Neural cell (in vitro differentiated cells): ENCODE measurements at regions not wholly inside any gene's neighbourhood (a gene's known extent, or its start where the extent isn't known, plus 50 kb on each side); places are given as distances from the start of the nearest gene placed in this dataset.

Source experiments
- H2AFZ ChIP-seq: fragments of 200-600, 300-800 bp; sonication (generic), shearing (Covaris generic); 2 replicates; pipeline ENCODE4 v1.6.0; 2014; ENCODE audit warnings: low read depth, mild to moderate bottlenecking, antibody characterized with exemption, low read length, moderate library complexity
- H3F3A ChIP-seq: fragments of 200-600 bp; shearing (Covaris generic); 2 replicates; pipeline ENCODE4 v1.6.1; 2016; ENCODE audit warnings: mild to moderate bottlenecking, moderate library complexity, mixed read lengths, antibody characterized with exemption, low read length; ENCODE audit not compliant: insufficient read depth, poor library complexity, severe bottlenecking
- H3K27ac ChIP-seq: fragments of 200-600, 300-800 bp; sonication (generic), shearing (Covaris generic); 2 replicates; pipeline ENCODE4 v1.5.1; 2014; ENCODE audit warnings: mild to moderate bottlenecking, low read length, moderate library complexity
- H3K27me3 ChIP-seq: fragments of 300-800, 200-600 bp; sonication (generic), shearing (Covaris generic); 2 replicates; pipeline ENCODE4 v1.6.0; 2014; ENCODE audit warnings: mild to moderate bottlenecking, low read depth, low read length, moderate library complexity; ENCODE audit not compliant: insufficient read depth
- H3K36me3 ChIP-seq: fragments of 300-800, 200-600 bp; sonication (generic), shearing (Covaris generic); 2 replicates; pipeline ENCODE4 v1.5.1; 2014; ENCODE audit warnings: mild to moderate bottlenecking, antibody characterized with exemption, low read length, moderate library complexity; ENCODE audit not compliant: insufficient read depth
- H3K4me2 ChIP-seq: fragments of 300-800, 200-600 bp; sonication (generic), shearing (Covaris generic); 2 replicates; pipeline ENCODE4 v1.6.0; 2014; ENCODE audit warnings: mild to moderate bottlenecking, low read length
- H3K4me3 ChIP-seq: fragments of 300-800, 200-600 bp; sonication (generic), shearing (Covaris generic); 2 replicates; pipeline ENCODE4 v1.5.1; 2014; ENCODE audit warnings: mild to moderate bottlenecking, low read length, moderate library complexity
- H3K79me2 ChIP-seq: fragments of 200-600 bp; shearing (Covaris generic); replicated peaks from 2 replicates; pipeline ENCODE4 v1.6.0; 2014; ENCODE audit warnings: mild to moderate bottlenecking, low read length, moderate library complexity; ENCODE audit not compliant: insufficient read depth
- H3K9ac ChIP-seq: fragments of 300-800, 200-600 bp; sonication (generic), shearing (Covaris generic); 2 replicates; pipeline ENCODE4 v1.6.1; 2016; ENCODE audit warnings: mild to moderate bottlenecking, low read length, mixed read lengths
- H3K9me2 ChIP-seq: fragments of 200-600 bp; shearing (Covaris generic); 2 replicates; pipeline ENCODE4 v1.6.1; 2016; ENCODE audit warnings: mild to moderate bottlenecking, low read length, mixed read lengths; ENCODE audit not compliant: insufficient read depth
- H3K9me3 ChIP-seq: fragments of 200-600, 300-800 bp; sonication (generic), shearing (Covaris generic); 2 replicates; pipeline ENCODE4 v1.6.1; 2016; ENCODE audit warnings: mild to moderate bottlenecking, mixed run types, low read length, moderate library complexity, mixed read lengths
- H4K20me1 ChIP-seq: fragments of 200-600 bp; shearing (Covaris generic); 2 replicates; pipeline ENCODE4 v1.6.1; 2016; ENCODE audit warnings: mild to moderate bottlenecking, mixed run types; ENCODE audit not compliant: insufficient read depth
- CTCF ChIP-seq: fragments of 450-650 bp; IDR thresholded peaks from 2 replicates; pipeline ENCODE4 v1.5.1; 2014; ENCODE audit warnings: antibody characterized with exemption, mild to moderate bottlenecking, moderate library complexity; ENCODE audit not compliant: poor library complexity, severe bottlenecking
- EP300 ChIP-seq: fragments of 450-650 bp; conservative IDR thresholded peaks from 2 replicates; pipeline ENCODE4 v1.6.1; 2014; ENCODE audit warnings: antibody characterized with exemption, mild to moderate bottlenecking, moderate library complexity; ENCODE audit not compliant: poor library complexity, severe bottlenecking
- EZH2 ChIP-seq: fragments of 200-600, 300-800 bp; shearing (Covaris generic), sonication (generic); IDR thresholded peaks from 2 replicates; pipeline ENCODE4 v1.6.1; 2014; ENCODE audit warnings: antibody characterized with exemption, low read length, borderline replicate concordance, mild to moderate bottlenecking; ENCODE audit not compliant: insufficient read depth, poor library complexity, severe bottlenecking
- MXI1 ChIP-seq: fragments of 450-650 bp; conservative IDR thresholded peaks from 2 replicates; pipeline ENCODE4 v1.6.1; 2014; ENCODE audit warnings: antibody characterized with exemption, mild to moderate bottlenecking; ENCODE audit not compliant: poor library complexity, severe bottlenecking
- POLR2AphosphoS5 ChIP-seq: IDR thresholded peaks from 2 replicates; pipeline ENCODE4 v1.6.1; 2012
- RAD21 ChIP-seq: fragments of 450-650 bp; conservative IDR thresholded peaks from 2 replicates; pipeline ENCODE4 v1.6.1; 2014; ENCODE audit warnings: antibody characterized with exemption, mild to moderate bottlenecking, moderate library complexity
- REST ChIP-seq: IDR thresholded peaks from 2 replicates; pipeline ENCODE4 v1.6.1; 2012; ENCODE audit warnings: borderline replicate concordance
- SMC3 ChIP-seq: fragments of 450-650 bp; conservative IDR thresholded peaks from 2 replicates; pipeline ENCODE4 v1.6.1; 2014; ENCODE audit warnings: antibody characterized with exemption, mild to moderate bottlenecking, moderate library complexity; ENCODE audit not compliant: poor library complexity
- TAF1 ChIP-seq: IDR thresholded peaks from 2 replicates; pipeline ENCODE4 v1.6.1; 2012; ENCODE audit warnings: low read depth

GRCh38 chr1:239647045-239647444 lies 260.7 kb downstream of the CHRM3 start:
- Histone ChIP-seq H3K27me3 (no peaks in the 10 kb centered on the region), H3K27ac (no peak overlapping the region), H2AFZ (no peak overlapping the region), H3K9ac (no peak overlapping the region), H3K4me2 (no peak overlapping the region), H3K4me3 (no peak overlapping the region), H3K9me2 (no peaks in the 10 kb centered on the region), H3K9me3 (no peaks in the 10 kb centered on the region), H3K36me3 (no peaks in the 10 kb centered on the region), H3K79me2 (no peaks in the 10 kb centered on the region), H4K20me1 (no peaks in the 10 kb centered on the region), H3F3A (no peaks in the 10 kb centered on the region)
- TF ChIP-seq TAF1 (no peak), EP300 (no peak), EZH2 (no peak), SMC3 (no peak), MXI1 (no peak), REST (no peak), CTCF (no peak), RAD21 (no peak), POLR2AphosphoS5 (no peak)

- Histone ChIP-seq H3K4me2 (no peak overlapping the region), H3K4me3 (no peak overlapping the region), H4K20me1 (no peaks in the 10 kb centered on the region), H3K36me3 (no peaks in the 10 kb centered on the region), H3K27me3 (no peaks in the 10 kb centered on the region), H2AFZ (no peak overlapping the region), H3K9me3 (no peaks in the 10 kb centered on the region), H3K27ac (no peak overlapping the region), H3K79me2 (no peaks in the 10 kb centered on the region), H3F3A (no peaks in the 10 kb centered on the region), H3K9me2 (no peaks in the 10 kb centered on the region), H3K9ac (no peak overlapping the region)
- TF ChIP-seq EP300 (no peak), SMC3 (no peak), REST (no peak)
Measured at GRCh38 chr1:239647964-239648632, 261.7 kb downstream of the CHRM3 start.
